Thyroid gland (tissue), 4 donors: ENCODE measurements at regions not wholly inside any gene's neighbourhood (a gene's known extent, or its start where the extent isn't known, plus 50 kb on each side); places are given as distances from the start of the nearest gene placed in this dataset.

Experiments
- DNase-seq, 2 donors: peaks; one replicate each; pipeline ENCODE4 v3.0.0-alpha.2; 2019
- H3K27ac ChIP-seq, 3 donors: fragments of 200-600 bp; sonication (generic); 1 replicate in 2 of 3; 2 replicates in 1 of 3; pipeline ENCODE4 v1.5.1; 2016 to 2019; ENCODE audit warnings: mild to moderate bottlenecking in 1 of 3, moderate library complexity in 1 of 3
- H3K27me3 ChIP-seq: fragments of 200-600 bp; sonication (generic); one replicate; pipeline ENCODE4 v1.5.1; 2019
- H3K36me3 ChIP-seq, 2 donors: fragments of 200-600 bp; sonication (generic); one replicate each; pipeline ENCODE4 v1.5.1; 2016 to 2019
- H3K4me1 ChIP-seq, 2 donors: fragments of 200-600 bp; sonication (generic); one replicate each; pipeline ENCODE4 v1.5.1; 2017 to 2019
- H3K4me3 ChIP-seq, 3 donors: fragments of 200-600 bp; sonication (generic); replicated peaks in 1 of 3; 1 replicate in 2 of 3; 2 replicates in 1 of 3; pipeline ENCODE4 v1.5.1; 2016; ENCODE audit warnings: mild to moderate bottlenecking in 1 of 3
- H3K9me3 ChIP-seq: fragments of 200-600 bp; sonication (generic); one replicate; pipeline ENCODE4 v1.5.1; 2017
- POLR2A ChIP-seq, 2 donors: fragments of 450-650 bp; IDR thresholded peaks; one replicate each; pipeline ENCODE4 v1.6.1; 2017; ENCODE audit warnings: antibody characterized with exemption in 2 of 2, mild to moderate bottlenecking in 2 of 2, moderate library complexity in 1 of 2
- WGBS, 2 donors: methylation state at CpG; one replicate each; pipeline ENCODE4 v1.1.5; 2017; 5-methylcytosine and 5-hydroxymethylcytosine counted together
- intact Hi-C: fragments of 100-400 bp; cut with DNase I; formaldehyde crosslinking; loops from one replicate; pipeline ENCODE4 v1.15.1; 2023
- TF ChIP-seq, protein P1 (sequence below), 6 experiments: fragments of 200-600 bp in 3 of 6; fragments of 450-650 bp in 3 of 6; sonication (generic) in 3 of 6; IDR thresholded peaks; one replicate each; pipeline ENCODE4 v1.5.1; 2016 to 2019; ENCODE audit warnings: antibody characterized with exemption in 6 of 6, mild to moderate bottlenecking in 2 of 6, inconsistent platforms in 1 of 6, moderate library complexity in 1 of 6

DNA sequence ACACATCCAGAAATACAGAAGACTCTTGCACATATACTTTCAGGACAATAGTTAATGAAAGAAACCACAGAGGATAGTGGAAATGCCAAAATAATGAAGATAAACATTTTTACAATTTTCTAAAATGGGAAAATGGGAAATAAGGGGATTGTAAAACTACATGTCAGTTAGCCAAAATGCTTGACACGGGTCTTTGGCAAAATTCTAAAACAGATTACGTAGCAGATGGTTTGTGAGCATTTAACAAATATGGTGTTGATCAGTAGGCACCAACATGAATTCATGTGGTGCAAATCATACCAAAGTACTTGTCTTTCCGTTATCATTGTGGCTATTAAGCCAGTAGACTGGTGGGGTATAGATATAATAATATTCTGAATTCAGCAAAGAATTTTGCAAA is 348.5 kb upstream of the ROBO1 start:
- Histone ChIP-seq H3K9me3 (no peaks in the 10 kb centered on the region), H3K36me3 (no peaks in the 10 kb centered on the region), H3K4me1 (no peaks in the 10 kb centered on the region), H3K27ac (no peak overlapping the region), H3K4me3 (no peak overlapping the region), H3K27me3 (no peaks in the 10 kb centered on the region)
- no peak for DNase-seq
- WGBS, 2 donors: 89 to 91% methylated on average over 3 of the region's 3 CpGs
- TF ChIP-seq, protein P1, sequence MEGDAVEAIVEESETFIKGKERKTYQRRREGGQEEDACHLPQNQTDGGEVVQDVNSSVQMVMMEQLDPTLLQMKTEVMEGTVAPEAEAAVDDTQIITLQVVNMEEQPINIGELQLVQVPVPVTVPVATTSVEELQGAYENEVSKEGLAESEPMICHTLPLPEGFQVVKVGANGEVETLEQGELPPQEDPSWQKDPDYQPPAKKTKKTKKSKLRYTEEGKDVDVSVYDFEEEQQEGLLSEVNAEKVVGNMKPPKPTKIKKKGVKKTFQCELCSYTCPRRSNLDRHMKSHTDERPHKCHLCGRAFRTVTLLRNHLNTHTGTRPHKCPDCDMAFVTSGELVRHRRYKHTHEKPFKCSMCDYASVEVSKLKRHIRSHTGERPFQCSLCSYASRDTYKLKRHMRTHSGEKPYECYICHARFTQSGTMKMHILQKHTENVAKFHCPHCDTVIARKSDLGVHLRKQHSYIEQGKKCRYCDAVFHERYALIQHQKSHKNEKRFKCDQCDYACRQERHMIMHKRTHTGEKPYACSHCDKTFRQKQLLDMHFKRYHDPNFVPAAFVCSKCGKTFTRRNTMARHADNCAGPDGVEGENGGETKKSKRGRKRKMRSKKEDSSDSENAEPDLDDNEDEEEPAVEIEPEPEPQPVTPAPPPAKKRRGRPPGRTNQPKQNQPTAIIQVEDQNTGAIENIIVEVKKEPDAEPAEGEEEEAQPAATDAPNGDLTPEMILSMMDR (IDR thresholded peaks at IDR 0.05): no peak
- TF ChIP-seq POLR2A (IDR thresholded peaks at IDR 0.05): no peak
- intact Hi-C loops: no loop called here

DNA sequence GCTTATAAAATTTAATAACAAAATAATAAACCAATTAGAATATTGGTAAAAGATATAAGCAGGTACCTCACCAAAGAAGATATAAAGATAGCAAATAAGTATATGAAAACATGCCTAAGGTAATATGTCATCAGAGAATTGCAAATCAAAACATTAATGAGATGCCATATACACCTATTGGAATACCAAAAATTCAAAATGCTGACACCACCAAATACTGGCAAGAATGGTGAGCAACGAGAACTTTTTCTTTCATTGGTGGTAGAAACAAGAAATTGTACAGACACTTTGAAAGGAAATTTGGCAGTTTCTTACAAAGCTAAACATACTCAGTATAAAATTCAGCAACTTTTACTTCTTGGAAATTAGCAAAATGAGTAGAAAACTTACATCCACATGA is 346.9 kb upstream of the ROBO1 start:
- no peak for TF ChIP-seq POLR2A (IDR thresholded peaks at IDR 0.05)
- TF ChIP-seq, protein P1 (IDR thresholded peaks at IDR 0.05): no peak

DNA sequence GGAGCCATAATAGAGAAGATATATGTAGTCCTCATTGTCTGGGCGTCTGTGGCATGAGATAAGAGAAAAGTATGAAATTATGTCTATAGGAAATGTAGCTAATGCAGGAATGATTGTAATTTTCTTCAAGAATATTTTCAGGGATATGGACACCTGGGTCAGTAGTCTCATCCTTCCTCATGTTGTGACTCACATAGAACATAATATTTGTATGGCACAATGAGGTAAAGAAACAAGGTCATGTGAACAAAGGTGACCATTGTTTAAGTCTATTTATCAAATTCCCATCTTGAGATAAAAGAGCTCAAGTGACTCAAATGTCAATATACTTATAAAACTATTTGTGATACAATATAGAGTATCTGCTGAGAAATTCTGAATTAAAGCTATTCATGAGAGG is 345.5 kb upstream of the ROBO1 start:
- DNase-seq: no peak
- no peaks in the 10 kb centered on the region for H3K4me1 ChIP-seq
- no peak for TF ChIP-seq POLR2A (IDR thresholded peaks at IDR 0.05)
- TF ChIP-seq, protein P1 (IDR thresholded peaks at IDR 0.05): no peak
- H3K27me3 ChIP-seq: no peaks in the 10 kb centered on the region
- H3K9me3 ChIP-seq: no peaks in the 10 kb centered on the region
- no peak overlapping the region for H3K4me3 ChIP-seq
- WGBS, 2 donors: 82 to 91% methylated on average over 1 of the region's 1 CpG
- intact Hi-C loops: no loop called here
- no peak overlapping the region for H3K27ac ChIP-seq
- no peaks in the 10 kb centered on the region for H3K36me3 ChIP-seq

More for the DNA sequence above, 346.9 kb upstream of the ROBO1 start:
- no peaks in the 10 kb centered on the region for H3K27me3 ChIP-seq
- H3K36me3 ChIP-seq: no peaks in the 10 kb centered on the region
- 89 to 90% methylated on average over 1 of the region's 1 CpG for WGBS, 2 donors
- no peak for DNase-seq
- H3K4me1 ChIP-seq: no peaks in the 10 kb centered on the region
- no peaks in the 10 kb centered on the region for H3K9me3 ChIP-seq
- no peak overlapping the region for H3K27ac ChIP-seq
- intact Hi-C loops: no loop called here
- no peak overlapping the region for H3K4me3 ChIP-seq

DNA sequence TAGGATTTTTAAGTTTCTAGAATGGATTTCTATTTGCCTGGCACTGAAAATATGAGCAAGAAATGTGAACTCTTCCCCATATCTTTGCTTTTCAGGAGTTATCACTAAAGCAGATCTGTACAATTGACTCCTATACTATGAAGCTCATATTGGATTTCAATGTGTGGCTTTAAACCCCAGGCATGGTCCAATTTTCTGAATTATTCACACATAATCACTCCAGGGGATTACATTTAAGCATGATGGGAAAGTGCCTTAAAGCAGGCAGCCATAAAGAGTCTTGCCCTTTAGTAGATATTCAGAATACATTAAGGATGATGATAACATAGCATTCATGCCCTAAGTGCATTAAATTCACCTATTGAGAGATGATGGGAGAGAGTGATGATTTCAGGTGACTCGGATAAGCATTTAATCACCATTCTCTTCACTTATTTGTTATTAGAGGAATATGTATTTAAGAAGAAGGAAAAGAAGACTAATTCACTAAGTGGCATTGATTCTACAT is 331.8 kb upstream of the ROBO1 start:
- Histone ChIP-seq H3K9me3 (no peaks in the 10 kb centered on the region), H3K4me3 (no peak overlapping the region), H3K27me3 (no peaks in the 10 kb centered on the region), H3K4me1 (no peaks in the 10 kb centered on the region), H3K36me3 (no peaks in the 10 kb centered on the region), H3K27ac (no peak overlapping the region)
- WGBS, 2 donors: 92 to 95% methylated on average over 1 of the region's 1 CpG
- DNase-seq: no peak
- no peak for TF ChIP-seq POLR2A (IDR thresholded peaks at IDR 0.05)
- TF ChIP-seq, protein P1 (IDR thresholded peaks at IDR 0.05): no peak
- intact Hi-C loops: no loop called here

DNA sequence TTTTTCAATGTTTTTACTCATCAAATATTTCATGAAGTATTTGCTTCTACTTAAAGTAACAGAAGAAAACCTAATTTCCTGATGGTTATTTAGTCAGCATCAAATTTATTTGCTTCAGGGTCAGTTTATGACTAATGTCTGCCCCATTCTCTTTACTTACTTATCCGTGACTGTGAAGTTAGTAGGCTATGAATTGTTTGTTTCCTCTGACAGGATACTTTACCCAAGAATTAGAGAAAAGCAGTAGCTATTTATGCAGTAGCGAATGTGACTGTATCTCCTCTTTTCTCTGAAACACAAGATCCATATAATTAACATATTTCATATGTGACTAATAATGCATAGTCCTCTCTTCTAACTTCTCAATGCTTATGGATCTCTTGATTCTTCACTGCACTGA is 329.9 kb upstream of the ROBO1 start:
- intact Hi-C loops: no loop called here
- 81 to 87% methylated on average over 2 of the region's 2 CpGs for WGBS, 2 donors
- H3K9me3 ChIP-seq: no peaks in the 10 kb centered on the region
- no peaks in the 10 kb centered on the region for H3K4me1 ChIP-seq
- no peak overlapping the region for H3K27ac ChIP-seq
- no peak for DNase-seq
- TF ChIP-seq POLR2A (IDR thresholded peaks at IDR 0.05): no peak
- TF ChIP-seq, protein P1 (IDR thresholded peaks at IDR 0.05): no peak
- H3K27me3 ChIP-seq: no peaks in the 10 kb centered on the region
- no peaks in the 10 kb centered on the region for H3K36me3 ChIP-seq
- H3K4me3 ChIP-seq: no peak overlapping the region
